HCT116 (cell line): ENCODE measurements at regions not wholly inside any gene's neighbourhood (a gene's known extent, or its start where the extent isn't known, plus 50 kb on each side); places are given as distances from the start of the nearest gene placed in this dataset.

Source experiments
- CEBPB ChIP-seq: IDR thresholded peaks from 2 replicates; pipeline ENCODE4 v1.6.1; 2012; ENCODE audit warnings: low read depth
- CTCF ChIP-seq, 3 experiments: fragments of 200-600 bp in 1 of 3; sonication (generic) in 1 of 3; IDR thresholded peaks in 2 of 3; conservative IDR thresholded peaks in 1 of 3; 2 replicates each; pipeline ENCODE4 v1.5.1; 2012 to 2017; ENCODE audit warnings: low read depth in 2 of 3, low read length in 2 of 3, antibody characterized with exemption in 1 of 3, borderline replicate concordance in 1 of 3, control low read depth in 1 of 3, mild to moderate bottlenecking in 1 of 3, mixed read lengths in 1 of 3, mixed run types in 1 of 3, moderate library complexity in 1 of 3; ENCODE audit not compliant: insufficient read depth in 1 of 3
- EZH2 ChIP-seq: fragments of 200-600 bp; sonication (generic); IDR thresholded peaks from 2 replicates; pipeline ENCODE4 v1.6.1; 2017; ENCODE audit warnings: antibody characterized with exemption, mixed run types
- EZH2phosphoT487 ChIP-seq: fragments of 200-600 bp; IDR thresholded peaks from 2 replicates; pipeline ENCODE4 v1.6.1; 2018; ENCODE audit warnings: antibody characterized with exemption, borderline replicate concordance
- FOSL1 ChIP-seq: IDR thresholded peaks from 2 replicates; pipeline ENCODE4 v1.6.1; 2012; ENCODE audit warnings: low read depth
- MAX ChIP-seq: IDR thresholded peaks from 2 replicates; pipeline ENCODE4 v1.6.1; 2012
- POLR2A ChIP-seq: IDR thresholded peaks from 2 replicates; pipeline ENCODE4 v1.7.0; 2011; ENCODE audit warnings: borderline replicate concordance; ENCODE audit not compliant: insufficient read depth, insufficient read length; ENCODE audit errors: extremely low read depth
- POLR2AphosphoS5 ChIP-seq: IDR thresholded peaks from 2 replicates; pipeline ENCODE4 v1.6.1; 2011; ENCODE audit warnings: mild to moderate bottlenecking, low read depth, low read length, moderate library complexity
- REST ChIP-seq: IDR thresholded peaks from 2 replicates; pipeline ENCODE4 v1.6.1; 2012; ENCODE audit warnings: low read depth
- SIN3A ChIP-seq: IDR thresholded peaks from 2 replicates; pipeline ENCODE4 v1.6.1; 2012; ENCODE audit warnings: low read depth
- SRF ChIP-seq: IDR thresholded peaks from 2 replicates; pipeline ENCODE4 v1.6.1; 2012; ENCODE audit warnings: low read depth
- TCF7L2 ChIP-seq: IDR thresholded peaks from 2 replicates; pipeline ENCODE4 v1.7.0; 2011; ENCODE audit warnings: borderline replicate concordance, inconsistent platforms; ENCODE audit not compliant: insufficient read depth, insufficient read length; ENCODE audit errors: extremely low read depth
- ZBTB33 ChIP-seq: IDR thresholded peaks from 2 replicates; pipeline ENCODE4 v1.6.1; 2011; ENCODE audit warnings: mild to moderate bottlenecking, low read length, moderate library complexity; ENCODE audit not compliant: insufficient replicate concordance; ENCODE audit errors: extremely low read depth
- ZNF274 ChIP-seq: fragments of 200-500 bp; sonication (Bioruptor generic); IDR thresholded peaks from 2 replicates; pipeline ENCODE4 v1.6.1; 2014; ENCODE audit warnings: mild to moderate bottlenecking, low read depth, low read length, inconsistent platforms

GRCh38 chr7:81498176-81498575, 271.7 kb downstream of the HGF start:
- TF ChIP-seq TCF7L2 (no peak), POLR2AphosphoS5 (no peak), CTCF (IDR thresholded peaks at IDR 0.05 in 2 of 3, conservative IDR thresholded peaks at IDR 0.05 in 1 of 3; ENCODE audit: borderline replicate concordance in 1 of 3, insufficient read depth in 1 of 3, low read depth in 2 of 3, low read length in 2 of 3) (no peak), POLR2A (no peak), SRF (no peak), ZBTB33 (no peak), EZH2phosphoT487 (no peak), FOSL1 (no peak), EZH2 (no peak), MAX (no peak), SIN3A (no peak), REST (no peak), CEBPB (no peak), ZNF274 (no peak)
